Right kidney (tissue), 1 donor: ENCODE measurements at regions not wholly inside any gene's neighbourhood (a gene's known extent, or its start where the extent isn't known, plus 50 kb on each side); places are given as distances from the start of the nearest gene placed in this dataset.

Experiments
- DNase-seq: peaks from one replicate; pipeline ENCODE4 v3.0.0-alpha.2; 2016

DNA sequence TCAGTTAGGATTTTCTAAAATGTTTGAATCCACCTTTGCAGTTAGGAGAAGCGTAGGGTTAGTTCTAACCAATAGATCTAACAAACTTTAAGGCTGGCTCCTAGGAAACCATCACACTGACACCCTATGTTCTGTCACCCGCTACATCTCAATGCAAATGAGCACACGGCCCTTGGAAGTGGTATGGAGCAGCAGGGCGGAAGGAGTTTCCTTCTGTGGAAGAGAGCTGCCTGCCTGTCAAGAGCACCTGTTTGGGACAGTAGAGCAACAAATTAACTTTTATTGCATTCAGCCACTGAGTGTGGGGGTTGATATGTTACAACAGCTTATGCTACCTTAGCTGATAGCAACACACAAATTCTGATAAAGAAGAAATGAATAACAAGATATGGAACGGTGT is 306.9 kb upstream of the RAB6C start:
- no peak for DNase-seq

DNA sequence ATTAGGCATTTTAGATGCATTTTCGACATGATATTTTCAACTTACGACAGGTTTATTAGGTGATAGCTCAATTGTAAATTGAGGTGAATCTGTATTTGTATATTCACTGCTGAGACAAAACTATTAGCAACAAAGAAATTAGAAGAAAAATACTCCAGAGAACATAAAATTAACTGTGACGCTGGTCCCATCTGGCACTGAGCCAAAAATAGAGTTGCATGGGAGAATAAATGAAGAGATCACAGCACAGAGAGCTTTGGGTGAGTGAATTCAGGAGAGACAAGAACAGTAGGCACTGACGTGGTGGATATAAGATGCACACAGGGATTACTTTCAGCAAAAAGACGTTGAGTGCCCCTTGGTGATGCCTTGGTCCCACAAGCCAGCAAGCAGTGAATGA is 306.2 kb upstream of the RAB6C start:
- no peak for DNase-seq

DNA sequence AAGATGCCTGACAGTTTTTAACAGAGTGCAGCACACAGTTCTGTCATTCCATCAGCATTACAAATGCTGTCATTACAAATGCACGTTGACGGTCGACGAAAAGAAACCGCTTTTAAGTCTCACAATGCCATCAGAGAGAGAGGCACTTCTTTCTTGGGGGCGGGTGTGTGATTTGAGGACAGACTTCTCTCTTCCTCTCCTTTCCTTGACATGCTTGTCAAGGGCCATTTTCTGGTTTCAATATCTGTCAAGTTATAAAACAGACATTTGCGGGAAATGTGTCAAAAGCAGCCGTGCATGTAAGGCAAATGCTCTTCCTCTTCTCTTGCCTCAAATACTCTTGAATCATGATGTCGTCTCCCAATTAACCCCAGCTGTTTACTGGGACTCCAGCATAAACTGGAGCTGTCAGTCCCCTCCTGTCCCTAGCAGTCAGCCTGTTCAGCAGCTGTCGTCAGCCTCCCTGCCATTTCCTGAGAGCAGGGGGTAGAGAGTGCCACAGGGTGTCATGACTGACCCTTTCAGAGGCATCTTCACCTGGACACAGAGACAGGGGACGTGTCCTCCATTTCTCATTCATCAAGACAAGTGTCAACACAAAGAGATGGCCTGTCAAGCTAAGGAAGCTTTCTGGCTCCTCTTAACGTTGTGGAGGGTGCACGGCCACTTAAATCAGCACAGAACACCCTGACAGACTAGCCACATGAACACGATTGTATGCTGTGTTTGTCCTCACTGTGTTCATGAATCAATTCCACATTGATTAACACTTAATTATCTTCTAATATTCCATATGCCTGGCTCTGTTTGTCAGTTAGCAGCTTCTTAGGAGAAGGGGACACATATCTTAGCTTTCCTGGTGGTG is 305.4 kb upstream of the RAB6C start:
- DNase-seq, result no peak

DNA sequence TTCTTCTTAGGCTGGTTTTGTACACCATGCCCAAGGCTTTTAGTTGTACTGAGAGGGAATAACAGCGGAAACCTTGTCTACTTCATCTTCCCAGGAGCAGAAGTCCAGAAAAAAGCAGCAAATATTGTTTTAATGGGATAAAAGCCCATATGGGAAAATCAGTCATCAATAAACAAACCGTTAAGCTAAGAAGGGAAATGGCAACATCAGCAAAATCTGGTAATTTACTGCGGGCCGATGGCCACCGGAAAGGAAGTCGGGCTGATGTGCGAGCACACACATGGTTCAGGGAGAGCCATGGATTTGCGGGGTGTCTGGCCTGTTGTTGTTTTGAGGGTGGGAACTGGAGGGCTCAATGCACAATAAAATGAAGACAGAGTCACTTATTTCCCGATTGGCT is 300.7 kb upstream of the RAB6C start:
- no peak for DNase-seq

DNA sequence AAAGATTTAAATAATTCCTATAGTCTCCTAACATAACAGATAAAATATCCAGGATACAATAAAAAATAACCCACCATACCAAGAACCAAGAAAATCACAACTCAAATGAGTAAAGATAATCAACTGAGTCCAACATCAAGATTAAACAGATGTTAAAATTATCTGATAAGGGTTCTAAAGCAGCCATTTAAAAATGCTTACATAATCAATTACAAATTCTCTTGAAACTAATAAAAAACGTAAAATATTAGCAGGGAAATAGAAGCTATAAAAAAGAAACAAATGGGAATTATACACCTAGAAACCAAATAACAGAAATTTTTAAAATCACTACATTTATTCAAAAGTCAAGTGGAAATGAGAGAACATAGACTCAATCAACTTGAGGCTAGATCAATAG is 297.7 kb upstream of the RAB6C start:
- DNase-seq, result no peak

DNA sequence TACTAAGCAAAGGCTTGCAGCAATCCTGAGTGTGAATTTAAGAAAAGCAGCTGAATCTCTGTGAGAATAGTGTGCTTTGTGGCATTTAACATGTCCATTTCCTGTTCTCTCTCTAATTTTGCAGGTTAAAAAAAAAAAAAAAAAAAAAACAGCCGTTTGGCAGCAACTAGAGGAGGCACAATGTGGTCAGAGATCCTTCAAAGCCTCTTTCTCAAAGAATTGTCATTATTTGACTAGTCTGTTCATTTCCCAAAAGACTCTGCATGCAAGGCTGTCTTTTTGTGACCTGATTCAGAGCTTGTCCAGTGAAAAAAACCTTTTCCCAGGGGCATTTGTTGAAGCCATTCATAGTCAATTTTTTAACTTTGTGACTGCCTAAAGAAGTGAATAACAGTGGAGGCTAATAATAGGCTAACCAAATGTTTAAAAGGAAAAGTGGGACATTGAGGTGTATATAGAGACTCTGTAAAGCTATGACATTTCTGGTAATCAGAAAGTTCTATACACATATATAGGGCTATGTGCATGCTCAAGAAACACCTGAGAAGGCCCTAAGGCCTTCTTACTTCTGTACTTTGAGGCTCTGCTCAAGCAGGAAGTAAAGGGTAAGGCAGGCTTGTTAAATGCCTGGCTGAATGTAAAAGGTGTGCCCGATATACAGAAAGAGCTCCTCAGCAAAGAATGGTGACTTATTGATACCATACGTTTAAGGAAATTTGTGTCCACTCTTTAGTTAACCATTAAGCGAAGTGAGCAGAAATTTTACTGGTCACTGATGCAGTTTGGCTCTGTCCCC is 289.6 kb upstream of the RAB6C start:
- no peak for DNase-seq

DNA sequence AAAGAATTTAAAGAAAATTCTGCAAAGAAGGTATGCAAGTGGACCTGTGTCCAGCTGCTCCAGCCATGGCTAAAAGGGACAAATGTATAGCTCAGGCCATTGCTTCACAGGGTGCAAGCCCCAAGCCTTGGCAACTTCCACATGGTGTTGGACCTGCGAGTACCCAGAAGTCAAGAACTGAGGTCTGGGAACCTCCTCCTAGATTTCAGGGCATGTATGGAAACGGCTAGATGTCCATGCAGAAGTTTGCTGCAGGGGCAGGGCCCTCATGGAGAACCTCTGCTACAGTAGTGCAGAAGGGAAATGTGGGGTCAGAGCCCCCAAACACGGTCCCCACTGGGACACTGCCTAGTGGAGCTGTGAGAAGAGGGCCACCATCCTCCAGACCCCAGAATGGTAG is 284.0 kb upstream of the RAB6C start:
- no peak for DNase-seq

DNA sequence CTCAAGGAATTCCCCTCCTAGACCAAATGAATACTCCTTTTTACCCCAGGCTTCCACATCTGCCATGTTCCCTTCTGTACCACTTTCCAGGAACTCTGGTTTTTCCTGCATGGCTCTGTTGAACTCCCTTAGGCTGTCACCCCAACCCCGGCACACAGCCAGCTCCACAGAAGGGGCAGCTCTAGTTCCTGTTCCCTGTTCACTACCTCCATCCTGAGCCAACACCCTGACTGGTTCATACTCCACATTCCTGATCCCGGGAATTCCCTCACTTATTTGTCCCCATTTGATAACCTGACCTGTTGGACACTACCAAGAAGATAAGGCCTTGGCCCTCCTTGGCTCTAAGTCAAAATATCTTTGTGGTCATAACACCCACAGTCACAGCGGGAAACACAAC is 280.9 kb upstream of the RAB6C start:
- DNase-seq, result no peak

DNA sequence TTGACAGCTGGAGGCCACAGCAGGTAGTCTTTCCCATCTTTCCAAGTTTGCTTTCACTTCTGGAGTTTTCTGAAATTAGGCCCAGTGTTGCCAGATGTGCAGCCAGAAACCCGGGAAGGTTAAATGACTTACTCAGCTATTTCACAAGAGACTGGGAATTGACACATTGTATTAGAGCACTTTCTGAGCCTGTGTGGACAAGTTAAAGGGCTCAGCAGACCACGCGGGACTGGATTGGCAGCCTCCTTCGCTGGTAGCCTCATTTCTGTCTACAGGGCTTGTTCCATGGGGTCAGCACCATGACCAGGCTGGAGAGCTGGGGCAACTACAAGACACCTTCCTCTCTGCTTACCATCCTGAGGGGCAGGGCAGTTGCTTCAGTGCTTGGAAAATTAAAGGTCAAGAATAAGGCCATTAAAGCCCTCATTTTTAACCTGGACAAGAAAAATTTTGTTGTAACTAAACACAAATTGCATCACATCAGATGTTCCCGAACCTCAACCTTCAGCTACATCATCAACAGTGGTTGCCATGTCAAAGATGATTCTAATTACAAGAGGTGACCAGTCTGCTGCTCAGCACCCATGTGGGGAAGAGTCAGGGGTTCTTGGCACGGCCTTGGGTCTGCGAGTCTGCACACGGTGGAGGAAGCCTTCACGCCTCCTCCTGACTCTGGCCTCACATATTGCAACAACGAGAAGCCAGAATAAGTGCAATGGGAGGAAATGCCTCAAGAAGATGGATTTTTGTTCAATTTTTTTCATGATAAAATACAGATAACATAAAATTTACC is 279.5 kb upstream of the RAB6C start:
- no peak for DNase-seq

DNA sequence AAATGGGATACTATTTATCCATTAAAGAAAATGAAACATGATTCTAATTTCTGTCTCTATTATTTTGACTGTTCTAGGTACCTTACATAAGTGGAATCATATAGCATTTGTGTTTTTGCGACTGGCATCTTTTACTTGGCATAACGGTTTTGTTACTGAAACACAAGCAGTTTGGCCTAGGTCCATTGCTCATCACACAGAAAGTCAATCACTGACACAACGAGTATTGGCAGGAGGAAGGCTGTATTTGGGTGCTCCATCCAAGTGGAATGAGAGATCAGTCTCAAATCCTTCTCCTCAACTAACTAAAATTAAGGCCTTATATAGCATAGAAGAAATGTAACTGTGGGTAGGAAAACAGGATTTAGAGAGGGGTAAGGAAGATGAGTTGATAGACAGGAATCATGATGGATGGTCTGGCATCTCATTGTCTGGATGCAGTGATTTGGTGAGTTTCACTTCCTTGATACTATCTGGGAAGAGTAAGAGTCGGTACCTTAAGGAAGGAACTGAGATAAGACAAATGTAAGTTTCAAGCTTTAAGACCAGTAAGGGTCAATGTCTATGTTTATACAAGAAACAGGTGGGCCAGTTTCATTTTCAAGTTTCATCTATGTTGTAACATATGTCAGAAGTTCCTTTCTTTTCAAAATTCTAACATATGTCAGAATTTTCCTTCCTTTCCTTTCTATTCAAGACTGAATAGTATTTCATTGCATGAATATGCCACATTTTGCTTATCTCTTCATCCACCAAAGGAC is 276.9 kb upstream of the RAB6C start:
- no peak for DNase-seq

DNA sequence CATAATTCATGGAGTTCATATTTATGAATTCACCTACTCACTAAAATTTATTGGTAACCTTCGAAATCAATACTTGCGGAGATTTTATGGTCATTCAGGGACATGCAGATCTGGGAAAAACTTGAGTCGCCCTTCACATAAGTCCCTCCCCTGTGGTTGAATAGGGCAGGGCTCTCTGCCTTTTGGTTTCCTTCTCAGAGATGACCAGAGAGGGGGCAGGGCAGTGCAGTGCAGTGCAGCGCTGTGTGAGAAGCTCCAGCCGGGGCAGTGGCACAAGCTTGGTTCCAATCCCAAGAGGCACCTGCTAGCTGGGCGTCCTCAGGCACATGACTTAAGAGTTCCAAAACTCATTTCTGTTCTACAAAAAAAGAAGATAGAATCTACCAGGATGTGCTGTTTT is 274.4 kb upstream of the RAB6C start:
- DNase-seq, result no peak

DNA sequence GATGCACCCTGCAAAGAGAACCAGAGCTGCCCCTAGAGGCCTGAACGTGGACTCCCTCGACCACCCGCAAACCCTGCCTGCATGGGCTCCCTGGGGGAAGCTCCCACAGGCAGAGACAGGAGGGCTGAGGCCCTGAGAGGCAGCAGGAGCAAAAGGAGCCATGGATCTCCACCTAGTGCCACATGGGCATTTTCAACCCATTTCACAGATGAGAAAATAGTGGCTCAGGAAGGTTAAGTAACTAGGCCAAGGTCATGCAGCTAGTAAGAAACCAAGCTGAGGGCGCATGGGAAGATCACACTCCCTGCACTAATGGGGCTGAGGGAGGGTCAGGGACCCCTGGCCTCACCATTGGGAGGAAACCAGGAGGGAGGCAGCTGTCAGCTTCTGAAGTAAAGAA is 271.7 kb upstream of the RAB6C start:
- no peak for DNase-seq

DNA sequence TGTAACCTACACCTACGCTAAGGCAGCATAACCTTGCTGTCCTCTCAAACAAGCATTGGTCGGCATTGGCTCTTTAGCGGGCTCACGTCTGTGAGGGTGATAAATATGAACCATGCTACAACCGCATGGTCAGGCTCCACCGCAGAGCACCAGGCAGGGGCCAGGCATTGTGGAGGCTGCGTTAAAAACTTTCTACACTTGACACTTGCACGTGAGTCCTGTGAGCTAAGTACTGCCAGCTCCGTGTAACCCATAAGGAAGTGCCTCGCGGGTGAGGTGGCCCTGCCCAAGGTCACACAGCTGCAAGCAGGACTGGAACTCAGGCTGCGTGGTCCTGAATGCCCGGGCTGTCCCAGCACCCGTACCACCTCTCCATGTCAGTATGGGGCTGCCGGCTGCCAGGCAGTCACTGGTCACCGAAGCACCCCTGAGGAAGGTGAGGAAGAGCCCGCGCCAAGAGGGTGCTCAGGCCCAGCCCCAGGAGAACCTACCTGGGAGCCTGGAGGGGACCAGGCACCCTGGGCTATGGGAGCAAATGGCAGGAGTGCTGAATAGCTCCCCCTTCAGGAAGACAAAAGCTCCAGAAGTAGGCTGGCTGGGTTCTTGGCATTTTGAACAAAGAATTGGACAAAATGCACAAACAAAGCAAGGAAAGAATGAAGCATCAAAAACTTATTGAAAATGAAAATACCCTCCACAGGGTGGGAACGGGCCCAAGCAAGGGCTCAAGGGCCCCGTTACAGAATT is 271.1 kb upstream of the RAB6C start:
- DNase-seq, result no peak

DNA sequence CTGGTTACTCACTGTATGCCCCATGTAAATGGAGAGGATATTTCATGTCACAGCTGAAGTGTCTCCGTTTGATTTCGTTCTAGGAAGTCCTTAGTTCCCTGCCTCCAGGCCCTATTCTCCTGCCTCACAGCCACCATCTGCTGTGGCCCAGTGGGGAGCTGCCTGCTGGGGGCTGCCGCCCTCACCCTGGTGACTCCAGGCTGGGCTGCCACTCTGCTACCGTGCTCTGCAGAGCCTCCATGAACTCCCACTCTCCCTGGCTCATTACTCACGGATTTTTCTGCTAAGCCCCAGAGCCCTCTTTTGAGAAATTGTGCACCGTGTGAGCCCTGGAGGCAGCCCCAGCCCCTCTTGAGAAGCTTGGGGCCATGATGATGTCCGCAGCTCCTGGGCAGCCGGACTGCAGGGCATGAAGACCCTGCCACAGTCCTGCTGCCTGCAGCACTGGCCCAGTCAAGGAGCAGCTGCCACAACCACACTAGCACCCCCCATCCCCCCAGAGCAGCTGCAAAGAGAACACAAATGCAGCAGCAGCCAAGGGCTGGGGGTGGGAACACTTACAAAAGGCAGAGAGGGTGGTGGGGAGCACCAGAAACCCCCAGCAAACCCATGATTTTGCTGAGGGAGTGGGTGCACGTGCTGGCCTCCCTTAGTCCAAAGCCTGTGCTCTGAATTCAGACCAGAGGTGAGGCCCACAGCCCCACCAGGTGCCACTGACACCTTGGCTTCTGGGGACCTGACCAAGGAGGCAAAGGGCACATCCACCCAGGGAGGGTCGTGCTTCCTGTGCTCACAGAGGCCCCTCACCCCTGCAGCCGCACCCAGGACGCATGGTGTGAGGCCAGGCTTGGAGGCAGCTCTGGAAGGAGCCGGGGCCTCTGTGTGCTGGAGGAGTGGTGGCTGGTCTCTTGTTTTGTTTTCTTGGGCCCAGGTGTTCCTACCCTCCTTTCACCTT is 270.2 kb upstream of the RAB6C start:
- no peak for DNase-seq

DNA sequence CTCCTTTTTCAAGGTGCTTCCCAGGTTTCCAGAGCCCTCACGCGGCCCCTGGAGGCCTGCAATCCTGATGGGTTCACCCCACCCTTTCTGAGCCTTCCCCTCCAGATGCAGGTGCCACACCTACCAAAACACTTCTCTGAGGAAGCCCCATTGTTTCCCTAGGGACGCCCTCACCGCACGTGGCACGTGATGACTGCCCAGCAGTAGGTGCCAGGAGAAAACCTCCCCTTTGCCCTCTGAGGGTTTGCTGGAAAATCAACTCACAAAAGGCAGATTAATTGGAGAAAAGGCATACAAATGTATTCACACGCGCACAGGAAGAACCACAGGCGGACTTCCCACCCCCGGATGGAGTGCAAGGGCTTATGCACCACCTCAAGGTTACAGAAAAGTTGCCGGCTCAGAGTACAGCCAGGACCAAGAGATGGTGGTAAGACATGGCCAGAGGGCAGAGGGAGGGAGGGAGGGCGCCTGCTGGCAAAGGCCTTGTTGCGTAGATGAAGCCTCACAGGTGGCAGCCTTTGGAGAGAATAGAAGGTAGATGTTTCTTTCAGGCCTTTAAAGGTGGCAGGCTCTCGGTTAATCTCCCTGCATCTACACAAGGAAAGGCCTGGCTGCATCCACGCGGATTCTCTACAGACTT is 269.4 kb upstream of the RAB6C start:
- DNase-seq, result no peak

DNA sequence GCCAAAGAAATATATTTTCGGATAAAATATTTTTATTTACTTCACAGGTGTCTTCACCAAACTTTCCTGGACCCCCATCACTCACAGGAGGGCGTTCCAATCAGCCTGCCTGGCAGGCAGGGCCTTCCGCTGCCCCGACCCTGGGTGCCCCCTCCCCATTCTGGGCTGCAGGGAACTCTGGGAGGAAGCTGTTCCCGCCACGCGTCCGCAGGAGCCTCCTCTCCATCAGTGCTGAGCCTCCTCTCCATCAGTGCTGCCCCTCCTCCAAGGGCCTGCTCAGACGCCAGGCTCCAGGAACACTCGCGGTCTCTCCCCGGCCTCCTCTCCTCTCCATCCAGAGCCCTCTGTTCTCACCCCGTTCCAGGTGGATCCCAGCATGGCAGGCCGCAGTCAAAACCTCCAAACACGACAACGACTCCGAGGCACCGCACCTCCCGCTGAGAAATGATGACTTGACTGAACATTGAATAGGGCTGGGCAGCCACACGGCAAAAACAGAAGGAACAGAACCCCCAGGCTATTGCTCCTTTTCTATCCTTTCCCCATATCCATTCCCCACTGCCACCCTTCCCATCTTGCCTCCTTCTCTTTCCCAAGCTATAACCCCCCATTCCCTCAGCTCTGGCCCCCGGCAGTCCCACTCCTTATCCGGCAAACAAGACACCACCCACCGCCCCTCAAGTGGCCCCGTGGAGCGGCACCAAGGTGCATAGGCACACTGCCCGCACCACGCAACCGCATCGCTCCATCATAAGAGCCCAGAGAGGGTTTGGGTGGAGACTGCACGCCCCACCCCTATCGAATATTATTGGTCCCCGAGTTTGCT is 268.6 kb upstream of the RAB6C start:
- no peak for DNase-seq

DNA sequence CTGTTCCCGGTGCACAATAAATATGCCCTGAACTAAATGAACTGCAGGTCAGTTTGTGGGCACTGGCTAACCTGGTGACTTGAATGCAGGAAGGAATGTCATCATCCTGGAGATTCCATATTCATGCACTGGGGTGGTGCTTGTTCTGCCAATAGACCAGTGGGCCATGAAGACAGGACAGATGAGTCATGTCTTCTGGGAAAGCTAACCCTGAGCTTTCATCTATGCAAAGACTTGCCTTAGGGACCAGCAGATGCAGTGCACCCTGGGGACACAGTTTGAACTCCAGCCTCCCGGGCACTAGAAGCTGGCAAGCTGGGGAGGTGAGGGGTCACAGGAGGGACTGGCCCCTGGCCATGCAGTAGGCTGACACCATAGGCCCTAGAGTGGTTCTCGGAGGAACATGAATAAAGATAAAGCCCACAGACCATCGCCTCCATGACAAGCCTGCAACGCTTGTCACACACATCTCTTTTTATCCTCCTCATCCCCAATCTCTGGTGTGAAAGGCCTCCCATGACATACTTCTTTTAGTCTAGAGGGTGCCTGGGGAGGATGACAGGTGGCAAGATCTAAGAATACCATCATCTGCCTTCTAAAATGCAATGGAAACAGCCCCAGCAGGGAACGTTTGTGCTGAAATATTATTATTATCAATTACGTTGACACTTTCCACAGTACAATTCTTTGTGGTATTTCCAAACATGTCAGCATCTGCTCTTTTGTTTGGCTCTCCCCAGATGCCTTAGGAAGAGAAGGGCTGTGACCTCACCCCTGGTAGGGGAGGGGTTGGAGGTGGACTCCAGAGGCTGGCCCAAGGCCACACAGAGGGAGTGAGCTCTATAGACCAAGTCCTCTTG is 267.4 kb upstream of the RAB6C start:
- DNase-seq, result no peak

DNA sequence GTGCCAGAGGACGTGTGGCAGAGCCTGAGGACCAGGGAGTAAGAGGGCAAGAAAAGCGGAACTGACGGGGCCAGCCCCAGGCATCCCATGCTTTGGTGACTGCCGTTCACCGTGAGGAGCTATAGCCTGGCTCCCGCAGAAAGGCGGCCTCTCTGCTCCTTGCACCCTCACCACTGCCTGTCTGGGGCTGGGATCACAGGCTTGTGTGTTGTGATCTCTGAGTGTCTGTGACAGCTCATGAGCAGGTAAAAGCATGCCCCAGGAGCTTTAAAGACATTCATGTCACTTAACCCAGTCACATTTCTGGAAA is 266.8 kb upstream of the RAB6C start:
- DNase-seq, result no peak
